ENCODE measurements at regions not wholly inside any gene's neighbourhood (a gene's known extent, or its start where the extent isn't known, plus 50 kb on each side); places are given as distances from the start of the nearest gene placed in this dataset.

DNA sequence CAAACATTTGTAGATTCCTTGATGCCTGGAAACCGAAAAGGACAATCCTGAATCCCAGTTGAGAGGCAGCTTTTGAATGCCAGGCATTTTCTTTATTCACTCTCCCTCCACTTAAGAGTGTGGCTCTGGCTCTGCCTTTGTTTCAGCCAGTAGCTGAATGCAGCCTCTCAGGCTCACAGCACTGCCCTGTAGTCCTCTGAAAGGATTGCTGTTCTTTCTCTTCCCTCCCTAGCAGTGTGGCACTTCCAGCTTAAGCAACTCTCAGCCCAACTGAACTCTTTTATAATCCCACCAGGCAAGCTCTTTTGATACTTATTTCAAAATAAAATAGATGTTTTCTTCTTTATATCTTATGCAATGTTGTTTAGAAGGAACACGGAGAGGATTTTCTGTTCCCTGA, 415.6 kb downstream of the GJA1 start:
- TF ChIP-seq CTCF (IDR thresholded peaks at IDR 0.05) = no peak
- H3K4me3 ChIP-seq = no peak overlapping the region
- whole genome bisulfite sequencing, 2 donors = 50 to 67% methylated on average over 2 of the region's 2 CpGs
- H3K9me3 ChIP-seq = no peaks in the 10 kb centered on the region
- no peak for DNase-seq
- peak overlapping the region in 5 of 10 donors; percentile 19 to 61 (median 40) for H3K27ac ChIP-seq
- no peaks in the 10 kb centered on the region for H3K36me3 ChIP-seq
- ATAC-seq = peak; percentile 22 to 76 (median 65)
- no peaks in the 10 kb centered on the region for H3K27me3 ChIP-seq
- intact Hi-C loops (cut with DNase I) = loop anchor here in 8 of 10 donors (5.0 to 10.0 kb wide), 5 partner anchors 174 to 334 kb away; no protein-coding TSS in a partner anchor
- peaks cover 0 to 30% (median 16%) of the 10 kb centered on the region in 9 donors for H3K4me1 ChIP-seq

GRCh38 chr6:121853686-121854085, 418.2 kb downstream of the GJA1 start:
- Histone ChIP-seq H3K9me3 (no peaks in the 10 kb centered on the region), H3K36me3 (no peaks in the 10 kb centered on the region), H3K27ac (no peak overlapping the region), H3K4me3 (no peak overlapping the region), H3K4me1 (peaks cover 0 to 12% (median 3%) of the 10 kb centered on the region in 9 donors), H3K27me3 (no peaks in the 10 kb centered on the region)
- TF ChIP-seq CTCF (IDR thresholded peaks at IDR 0.05) = no peak
- ATAC-seq = no peak
- intact Hi-C loops (cut with DNase I) = loop anchor here in 8 of 10 donors (5.0 to 10.0 kb wide), 5 partner anchors 171 to 331 kb away; no protein-coding TSS in a partner anchor
- DNase-seq = no peak
- WGBS, 2 donors = 89 to 95% methylated on average over 4 of the region's 4 CpGs

DNA sequence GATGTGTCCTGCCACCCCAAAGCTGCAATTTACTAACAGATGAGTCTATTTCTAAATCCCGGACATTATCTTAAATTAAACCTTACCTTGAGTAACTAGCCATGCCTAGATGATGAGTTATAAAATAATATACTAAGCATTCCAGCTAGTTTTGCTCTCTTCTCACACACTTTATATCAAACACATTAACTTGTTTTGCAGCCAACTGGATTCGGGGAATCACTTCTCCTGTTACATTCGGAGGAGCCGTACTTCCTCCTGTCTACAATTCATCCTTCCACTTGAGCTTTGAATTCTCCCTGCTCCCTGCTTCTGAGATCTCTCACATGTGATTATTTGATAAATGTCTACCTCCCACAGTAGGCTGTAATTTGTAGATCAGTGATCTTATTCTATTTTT, 420.1 kb downstream of the GJA1 start:
- no peak for TF ChIP-seq CTCF (IDR thresholded peaks at IDR 0.05)
- H3K4me3 ChIP-seq = no peak overlapping the region
- DNase-seq (no peak), ATAC-seq (no peak)
- H3K27me3 ChIP-seq = no peaks in the 10 kb centered on the region
- intact Hi-C loops (cut with DNase I) = loop anchor here in 4 of 10 donors (5.0 to 10.0 kb wide), 5 partner anchors 169 to 329 kb away; no protein-coding TSS in a partner anchor
- H3K36me3 ChIP-seq = no peaks in the 10 kb centered on the region
- peaks cover 0 to 9% (median 0%) of the 10 kb centered on the region in 9 donors for H3K4me1 ChIP-seq
- H3K9me3 ChIP-seq = no peaks in the 10 kb centered on the region
- H3K27ac ChIP-seq = no peak overlapping the region
- WGBS, 2 donors = 55 to 58% methylated on average over 4 of the region's 4 CpGs

- ATAC-seq (no peak), DNase-seq (no peak)
- intact Hi-C loops (cut with DNase I) = loop anchor here in 4 of 10 donors (5.0 to 10.0 kb wide), 5 partner anchors 169 to 329 kb away; no protein-coding TSS in a partner anchor
- no peak for TF ChIP-seq CTCF (IDR thresholded peaks at IDR 0.05)
- Histone ChIP-seq H3K36me3 (no peaks in the 10 kb centered on the region), H3K4me3 (no peak overlapping the region), H3K4me1 (peaks cover 0 to 9% (median 0%) of the 10 kb centered on the region in 9 donors), H3K27ac (no peak overlapping the region), H3K9me3 (peaks cover 0 to 5% (median 0%) of the 10 kb centered on the region in 11 donors), H3K27me3 (no peaks in the 10 kb centered on the region)
- WGBS, 2 donors = 79 to 84% methylated on average over 2 of the region's 2 CpGs
Measured at GRCh38 chr6:121856296-121856695, 420.9 kb downstream of the GJA1 start.

All from heart right ventricle (tissue), 16 donors.